ENCODE measurements at regions not wholly inside any gene's neighbourhood (a gene's known extent, or its start where the extent isn't known, plus 50 kb on each side); places are given as distances from the start of the nearest gene placed in this dataset.

- no peak for TF ChIP-seq CTCF (conservative IDR thresholded peaks at IDR 0.05; ENCODE audit: low read length)
- no peak for TF ChIP-seq EZH2phosphoT487 (IDR thresholded peaks at IDR 0.05; ENCODE audit: borderline replicate concordance)
Measured at GRCh38 chr3:107323723-107324122, 53.5 kb upstream of the CCDC54 start.
